Aorta (tissue), 5 donors: ENCODE measurements at regions not wholly inside any gene's neighbourhood (a gene's known extent, or its start where the extent isn't known, plus 50 kb on each side); places are given as distances from the start of the nearest gene placed in this dataset.

Experiments
- ATAC-seq: fragments of 200-7000 bp; cut with Tn5 transposase; one replicate; pipeline ENCODE4 v1.9.1; 2022; ENCODE audit warnings: moderate library complexity; ENCODE audit not compliant: low FRiP score
- DNase-seq, 2 donors: peaks; one replicate each; pipeline ENCODE4 v3.0.0-alpha.2; 2020
- H3K27ac ChIP-seq, 2 donors: one replicate each; pipeline ENCODE4 v1.5.1; 2013; ENCODE audit warnings: low read length in 2 of 2, mild to moderate bottlenecking in 2 of 2, moderate library complexity in 2 of 2, control low read depth in 1 of 2, inconsistent platforms in 1 of 2, low read depth in 1 of 2
- H3K27me3 ChIP-seq, 2 donors: one replicate each; pipeline ENCODE4 v1.6.1; 2013; ENCODE audit warnings: control low read depth in 1 of 2, low read length in 1 of 2, mild to moderate bottlenecking in 1 of 2, moderate library complexity in 1 of 2; ENCODE audit not compliant: insufficient read depth in 2 of 2, control insufficient read depth in 1 of 2
- H3K36me3 ChIP-seq, 2 donors: one replicate each; pipeline ENCODE4 v1.6.1; 2013; ENCODE audit warnings: control low read depth in 1 of 2, low read length in 1 of 2, mild to moderate bottlenecking in 1 of 2; ENCODE audit not compliant: insufficient read depth in 2 of 2, control insufficient read depth in 1 of 2
- H3K4me1 ChIP-seq, 2 donors: one replicate each; pipeline ENCODE4 v1.6.1; 2013; ENCODE audit warnings: low read length in 2 of 2, control low read depth in 1 of 2, mild to moderate bottlenecking in 1 of 2, moderate library complexity in 1 of 2; ENCODE audit not compliant: insufficient read depth in 2 of 2, control insufficient read depth in 1 of 2
- H3K4me3 ChIP-seq, 2 donors: one replicate each; pipeline ENCODE4 v1.5.1; 2013; ENCODE audit warnings: low read length in 2 of 2, control low read depth in 1 of 2, mild to moderate bottlenecking in 1 of 2
- H3K9me3 ChIP-seq: one replicate; pipeline ENCODE4 v1.6.1; 2013; ENCODE audit warnings: mild to moderate bottlenecking, low read length; ENCODE audit not compliant: control insufficient read depth
- WGBS, 2 donors: extraction: QIAGEN DNeasy Blood & Tissue Kit; methylation state at CpG; one replicate each; pipeline ENCODE4 v1.1.7; 2013; 5-methylcytosine and 5-hydroxymethylcytosine counted together
- intact Hi-C, 2 donors: fragments of 100-400 bp; cut with DNase I; formaldehyde crosslinking; loops; one replicate each; pipeline versions ENCODE4 v1.14.2 to v1.15.0; 2022
- donor health status: healthy with polysubstance abuse.
- donor health status: Bipolar disorder and iron deficiency.
- donor health status: DM: no; HTN: no; CAD: no.
- donor health status: DM: no; HTN: no; CAD: no.
- donor health status: DM: yes; HTN: yes; CAD: no.

GRCh38 chr15:100783760-100784492 is 95.7 kb upstream of the ALDH1A3 start:
- whole genome bisulfite sequencing, 2 donors = 76 to 82% methylated on average over 17 of the region's 17 CpGs
- H3K4me1 ChIP-seq = no peaks in the 10 kb centered on the region
- no peaks in the 10 kb centered on the region for H3K36me3 ChIP-seq
- ATAC-seq (no peak), DNase-seq (peak in 1 of 2 donors; percentile 37)
- no peaks in the 10 kb centered on the region for H3K27me3 ChIP-seq
- intact Hi-C loops = no loop called here
- H3K27ac ChIP-seq = no peak overlapping the region
- H3K4me3 ChIP-seq = no peak overlapping the region
- H3K9me3 ChIP-seq = no peaks in the 10 kb centered on the region

- H3K36me3 ChIP-seq = no peaks in the 10 kb centered on the region
- DNase-seq (no peak), ATAC-seq (no peak)
- intact Hi-C loops = no loop called here
- H3K27ac ChIP-seq = no peak overlapping the region
- no peaks in the 10 kb centered on the region for H3K27me3 ChIP-seq
- no peaks in the 10 kb centered on the region for H3K9me3 ChIP-seq
- no peaks in the 10 kb centered on the region for H3K4me1 ChIP-seq
- WGBS, 2 donors = 78 to 84% methylated on average over 10 of the region's 10 CpGs
- H3K4me3 ChIP-seq = no peak overlapping the region
These were observed 95.0 kb upstream of the ALDH1A3 start for GRCh38 chr15:100784493-100785180.

- Histone ChIP-seq H3K27ac (no peak overlapping the region), H3K27me3 (no peaks in the 10 kb centered on the region), H3K4me3 (no peak overlapping the region), H3K9me3 (no peaks in the 10 kb centered on the region), H3K36me3 (no peaks in the 10 kb centered on the region), H3K4me1 (no peaks in the 10 kb centered on the region)
- DNase-seq = peak in 1 of 2 donors; percentile 22
- ATAC-seq = no peak
- WGBS, 2 donors = 84 to 87% methylated on average over 10 of the region's 10 CpGs
- intact Hi-C loops = no loop called here
These were observed 94.2 kb upstream of the ALDH1A3 start for GRCh38 chr15:100785181-100786138.

- DNase-seq (no peak), ATAC-seq (no peak)
- intact Hi-C loops = no loop called here
- no peaks in the 10 kb centered on the region for H3K4me1 ChIP-seq
- no peak overlapping the region for H3K27ac ChIP-seq
- no peaks in the 10 kb centered on the region for H3K27me3 ChIP-seq
- H3K9me3 ChIP-seq = no peaks in the 10 kb centered on the region
- WGBS, 2 donors = 91 to 94% methylated on average over 4 to 5 of the region's 5 CpGs
- no peak overlapping the region for H3K4me3 ChIP-seq
- H3K36me3 ChIP-seq = no peaks in the 10 kb centered on the region
These were observed 93.5 kb upstream of the ALDH1A3 start for GRCh38 chr15:100786139-100786531.

- 87 to 90% methylated on average over 30 of the region's 30 CpGs for WGBS, 2 donors
- no peak for DNase-seq
- Histone ChIP-seq H3K4me1 (no peaks in the 10 kb centered on the region), H3K36me3 (no peaks in the 10 kb centered on the region), H3K9me3 (no peaks in the 10 kb centered on the region), H3K4me3 (no peak overlapping the region), H3K27ac (no peak overlapping the region), H3K27me3 (no peaks in the 10 kb centered on the region)
- no peak for ATAC-seq
- intact Hi-C loops = no loop called here
These were observed 92.6 kb upstream of the ALDH1A3 start for GRCh38 chr15:100786901-100787566.

DNA sequence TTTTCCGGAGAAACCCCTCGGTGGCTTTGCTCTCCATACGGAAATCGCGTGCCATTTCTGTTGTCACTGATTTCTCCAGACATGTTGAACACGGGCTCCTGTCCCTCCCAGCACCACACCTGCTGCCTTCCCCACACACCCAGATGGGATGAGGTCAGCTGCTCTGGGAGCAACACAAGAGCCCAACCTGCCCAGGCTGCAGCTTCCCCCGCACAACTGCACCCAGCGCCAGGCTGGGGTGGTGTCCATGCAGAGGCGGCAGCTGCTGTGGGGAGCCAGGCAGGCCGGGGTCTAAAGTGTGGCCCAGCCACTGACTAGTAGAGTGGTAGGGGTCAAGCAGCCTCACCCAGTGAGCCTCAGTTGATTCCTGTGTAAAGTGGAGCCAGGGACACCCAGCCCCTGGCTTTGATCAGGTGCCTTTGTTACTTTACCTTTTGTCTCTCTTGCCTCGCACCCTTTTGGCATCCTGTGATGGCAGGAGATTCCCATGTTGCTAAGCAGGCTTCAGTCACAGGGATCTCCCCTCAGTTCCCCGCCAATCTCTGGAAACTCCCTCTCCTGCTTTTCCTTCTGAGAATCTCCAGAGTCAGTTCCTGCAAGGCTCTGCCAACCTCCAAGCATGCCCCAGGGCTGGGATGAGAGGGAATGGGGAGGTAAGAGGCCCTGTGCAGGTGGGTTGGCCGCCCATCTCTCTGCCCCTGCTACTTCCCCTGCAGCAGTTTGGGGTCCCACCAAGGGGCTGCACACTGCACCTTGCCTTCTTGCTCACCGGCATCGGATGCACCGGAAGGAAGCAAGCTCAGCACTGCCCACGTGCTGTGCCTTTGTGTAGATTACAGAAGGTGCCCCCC is 91.8 kb upstream of the ALDH1A3 start:
- H3K27me3 ChIP-seq = no peaks in the 10 kb centered on the region
- no peaks in the 10 kb centered on the region for H3K9me3 ChIP-seq
- no peaks in the 10 kb centered on the region for H3K4me1 ChIP-seq
- no peaks in the 10 kb centered on the region for H3K36me3 ChIP-seq
- H3K4me3 ChIP-seq = no peak overlapping the region
- DNase-seq = no peak
- no peak for ATAC-seq
- 75 to 81% methylated on average over 17 of the region's 17 CpGs for WGBS, 2 donors
- intact Hi-C loops = no loop called here
- H3K27ac ChIP-seq = no peak overlapping the region

GRCh38 chr15:100788418-100789105 is 91.1 kb upstream of the ALDH1A3 start:
- ATAC-seq (no peak), DNase-seq (no peak)
- H3K4me3 ChIP-seq = no peak overlapping the region
- no peak overlapping the region for H3K27ac ChIP-seq
- 74 to 78% methylated on average over 7 of the region's 7 CpGs for WGBS, 2 donors
- intact Hi-C loops = no loop called here
- H3K27me3 ChIP-seq = no peaks in the 10 kb centered on the region
- no peaks in the 10 kb centered on the region for H3K9me3 ChIP-seq
- no peaks in the 10 kb centered on the region for H3K36me3 ChIP-seq
- H3K4me1 ChIP-seq = no peaks in the 10 kb centered on the region
